HG02759 (cell line): ENCODE measurements at regions not wholly inside any gene's neighbourhood (a gene's known extent, or its start where the extent isn't known, plus 50 kb on each side); places are given as distances from the start of the nearest gene placed in this dataset.

Experiments used
- ATAC-seq: cut with Tn5 transposase; IDR thresholded peaks from one replicate; pipeline ENCODE4 v1.9.1; 2021; ENCODE audit warnings: mild to moderate bottlenecking, moderate library complexity; ENCODE audit not compliant: unreplicated experiment

- no peak for ATAC-seq
These were observed 269.1 kb upstream of the GLI3 start for GRCh38 chr7:42506097-42506496.

- no peak for ATAC-seq
These were observed 265.0 kb upstream of the GLI3 start for GRCh38 chr7:42502022-42502421.

GRCh38 chr7:42495256-42495655 lies 258.2 kb upstream of the GLI3 start:
- no peak for ATAC-seq

- ATAC-seq, result no peak
These were observed 257.7 kb upstream of the GLI3 start for GRCh38 chr7:42494736-42495135.

GRCh38 chr7:42494199-42494710 lies 257.2 kb upstream of the GLI3 start:
- ATAC-seq, result no peak

- ATAC-seq, result no peak
These were observed 256.6 kb upstream of the GLI3 start for GRCh38 chr7:42493436-42494198.

GRCh38 chr7:42492920-42493319 lies 255.9 kb upstream of the GLI3 start:
- ATAC-seq, result no peak

- no peak for ATAC-seq
These were observed 254.1 kb upstream of the GLI3 start for GRCh38 chr7:42491106-42491505.

- ATAC-seq, result no peak
These were observed 252.3 kb upstream of the GLI3 start for GRCh38 chr7:42489299-42489698.

- no peak for ATAC-seq
These were observed 248.3 kb upstream of the GLI3 start for GRCh38 chr7:42485301-42485766.

GRCh38 chr7:42483886-42484285 lies 246.9 kb upstream of the GLI3 start:
- ATAC-seq, result no peak

GRCh38 chr7:42479816-42480633 lies 243.0 kb upstream of the GLI3 start:
- no peak for ATAC-seq

- no peak for ATAC-seq
These were observed 242.4 kb upstream of the GLI3 start for GRCh38 chr7:42479452-42479815.

GRCh38 chr7:42478717-42479116 lies 241.7 kb upstream of the GLI3 start:
- no peak for ATAC-seq

GRCh38 chr7:42476255-42476654 lies 239.2 kb upstream of the GLI3 start:
- no peak for ATAC-seq

- ATAC-seq, result no peak
These were observed 238.1 kb upstream of the GLI3 start for GRCh38 chr7:42475082-42475481.

GRCh38 chr7:42473099-42473498 lies 236.1 kb upstream of the GLI3 start:
- no peak for ATAC-seq

- peak; percentile 50 for ATAC-seq
These were observed 234.7 kb upstream of the GLI3 start for GRCh38 chr7:42471573-42472174.

- no peak for ATAC-seq
These were observed 232.3 kb upstream of the GLI3 start for GRCh38 chr7:42469341-42469740.

- no peak for ATAC-seq
These were observed 231.5 kb upstream of the GLI3 start for GRCh38 chr7:42468471-42468870.

GRCh38 chr7:42461537-42461936 lies 224.5 kb upstream of the GLI3 start:
- no peak for ATAC-seq

- no peak for ATAC-seq
These were observed 223.9 kb upstream of the GLI3 start for GRCh38 chr7:42460933-42461332.
